NCI-H146 (cell line): ENCODE measurements at regions not wholly inside any gene's neighbourhood (a gene's known extent, or its start where the extent isn't known, plus 50 kb on each side); places are given as distances from the start of the nearest gene placed in this dataset.

Experiments
- DNase-seq: peaks from one replicate; lab custom pipeline; 2025; lab: John Stamatoyannopoulos, UW

- no peak for DNase-seq
These were observed 542.7 kb downstream of the SLC16A7 start for GRCh38 chr12:60138526-60138925.

- DNase-seq, result no peak
These were observed 548.6 kb downstream of the SLC16A7 start for GRCh38 chr12:60144395-60144794.

GRCh38 chr12:60148109-60148508 is 552.3 kb downstream of the SLC16A7 start:
- DNase-seq, result no peak

GRCh38 chr12:60148831-60149230 is 553.0 kb downstream of the SLC16A7 start:
- no peak for DNase-seq

- DNase-seq, result no peak
These were observed 556.9 kb downstream of the SLC16A7 start for GRCh38 chr12:60152756-60153155.

- no peak for DNase-seq
These were observed 563.9 kb downstream of the SLC16A7 start for GRCh38 chr12:60159761-60160160.

- peak; percentile 56 for DNase-seq
These were observed 567.3 kb downstream of the SLC16A7 start for GRCh38 chr12:60162988-60163720.

- no peak for DNase-seq
These were observed 570.0 kb downstream of the SLC16A7 start for GRCh38 chr12:60165781-60166180.

GRCh38 chr12:60168441-60168840 is 572.6 kb downstream of the SLC16A7 start:
- DNase-seq, result peak; percentile 2

- DNase-seq, result no peak
These were observed 574.1 kb downstream of the SLC16A7 start for GRCh38 chr12:60169904-60170303.

- DNase-seq, result peak; percentile 1
These were observed 576.7 kb downstream of the SLC16A7 start for GRCh38 chr12:60172266-60173211.

GRCh38 chr12:60173224-60174170 is 577.7 kb downstream of the SLC16A7 start:
- DNase-seq, result peak; percentile 13

GRCh38 chr12:60174476-60174875 is 578.6 kb downstream of the SLC16A7 start:
- no peak for DNase-seq

GRCh38 chr12:60174941-60175340 is 579.1 kb downstream of the SLC16A7 start:
- DNase-seq, result no peak

GRCh38 chr12:60176891-60177290 is 581.1 kb downstream of the SLC16A7 start:
- no peak for DNase-seq

GRCh38 chr12:60180298-60180697 is 584.5 kb downstream of the SLC16A7 start:
- DNase-seq, result no peak

GRCh38 chr12:60182354-60182753 is 586.5 kb downstream of the SLC16A7 start:
- no peak for DNase-seq

GRCh38 chr12:60184096-60184495 is 588.3 kb downstream of the SLC16A7 start:
- no peak for DNase-seq

- DNase-seq, result no peak
These were observed 589.2 kb downstream of the SLC16A7 start for GRCh38 chr12:60185060-60185459.

- no peak for DNase-seq
These were observed 595.4 kb downstream of the SLC16A7 start for GRCh38 chr12:60191271-60191670.

- DNase-seq, result no peak
These were observed 596.0 kb downstream of the SLC16A7 start for GRCh38 chr12:60191676-60192359.
